ENCODE measurements at regions not wholly inside any gene's neighbourhood (a gene's known extent, or its start where the extent isn't known, plus 50 kb on each side); places are given as distances from the start of the nearest gene placed in this dataset.

- no peak for DNase-seq (ENCODE audit: extremely low read depth, low read depth, low spot score)
These were observed 158.1 kb downstream of the BCOR start for GRCh38 chrX:39939678-39940077.

GRCh38 chrX:39941332-39941920 lies 156.3 kb downstream of the BCOR start:
- DNase-seq (ENCODE audit: extremely low read depth, low read depth, low spot score) = no peak

- no peak for DNase-seq (ENCODE audit: extremely low read depth, low read depth, low spot score)
These were observed 153.3 kb downstream of the BCOR start for GRCh38 chrX:39944416-39944815.

- no peak for DNase-seq (ENCODE audit: extremely low read depth, low read depth, low spot score)
These were observed 152.0 kb downstream of the BCOR start for GRCh38 chrX:39945709-39946108.

- no peak for DNase-seq (ENCODE audit: extremely low read depth, low read depth, low spot score)
These were observed 150.9 kb downstream of the BCOR start for GRCh38 chrX:39946822-39947221.

GRCh38 chrX:39948582-39948981 lies 149.2 kb downstream of the BCOR start:
- DNase-seq (ENCODE audit: extremely low read depth, low read depth, low spot score) = no peak

- no peak for DNase-seq (ENCODE audit: extremely low read depth, low read depth, low spot score)
These were observed 147.6 kb downstream of the BCOR start for GRCh38 chrX:39950018-39950688.

GRCh38 chrX:39952989-39953388 lies 144.8 kb downstream of the BCOR start:
- DNase-seq (ENCODE audit: extremely low read depth, low read depth, low spot score) = no peak

- no peak for DNase-seq (ENCODE audit: extremely low read depth, low read depth, low spot score)
These were observed 143.9 kb downstream of the BCOR start for GRCh38 chrX:39953879-39954278.

GRCh38 chrX:39954851-39955250 lies 142.9 kb downstream of the BCOR start:
- no peak for DNase-seq (ENCODE audit: extremely low read depth, low read depth, low spot score)

GRCh38 chrX:39955625-39956024 lies 142.1 kb downstream of the BCOR start:
- no peak for DNase-seq (ENCODE audit: extremely low read depth, low read depth, low spot score)

GRCh38 chrX:39956803-39957394 lies 140.9 kb downstream of the BCOR start:
- no peak for DNase-seq (ENCODE audit: extremely low read depth, low read depth, low spot score)

GRCh38 chrX:39957816-39958566 lies 139.8 kb downstream of the BCOR start:
- no peak for DNase-seq (ENCODE audit: extremely low read depth, low read depth, low spot score)

- no peak for DNase-seq (ENCODE audit: extremely low read depth, low read depth, low spot score)
These were observed 138.9 kb downstream of the BCOR start for GRCh38 chrX:39958850-39959249.

- no peak for DNase-seq (ENCODE audit: extremely low read depth, low read depth, low spot score)
These were observed 137.5 kb downstream of the BCOR start for GRCh38 chrX:39960219-39960618.

GRCh38 chrX:39961441-39961840 lies 136.3 kb downstream of the BCOR start:
- no peak for DNase-seq (ENCODE audit: extremely low read depth, low read depth, low spot score)

GRCh38 chrX:39965051-39965573 lies 132.6 kb downstream of the BCOR start:
- DNase-seq (ENCODE audit: extremely low read depth, low read depth, low spot score) = no peak

GRCh38 chrX:39966176-39966575 lies 131.6 kb downstream of the BCOR start:
- DNase-seq (ENCODE audit: extremely low read depth, low read depth, low spot score) = no peak

- DNase-seq (ENCODE audit: extremely low read depth, low read depth, low spot score) = no peak
These were observed 130.4 kb downstream of the BCOR start for GRCh38 chrX:39967348-39967747.

GRCh38 chrX:39969099-39969818 lies 128.5 kb downstream of the BCOR start:
- no peak for DNase-seq (ENCODE audit: extremely low read depth, low read depth, low spot score)

All from glomerular endothelial cell (primary cell).